Caco-2 (cell line): ENCODE measurements at regions not wholly inside any gene's neighbourhood (a gene's known extent, or its start where the extent isn't known, plus 50 kb on each side); places are given as distances from the start of the nearest gene placed in this dataset.

Source experiments
- BruUV-seq: library from RNA; stranded (reverse); fragments of 400-500 nt; replicated peaks from 2 replicates; lab custom pipeline; 2021; lab: Mats Ljungman, UMichigan
- CTCF ChIA-PET: fragments of 300-600 bp; sonication (Branson Sonifier 250); formaldehyde crosslinking; loops from one replicate; lab custom pipeline; 2022; ENCODE audit warnings: antibody characterized with exemption; lab: Charles Lee
- POLR2A ChIA-PET: fragments of 300-600 bp; sonication (Branson Sonifier 250); formaldehyde crosslinking; loops from one replicate; lab custom pipeline; 2022; ENCODE audit warnings: antibody characterized with exemption; lab: Charles Lee
- DNase-seq, 2 experiments: peaks; one replicate each; pipeline versions ENCODE4 v3.0.0 to v3.0.0-alpha.2; 2020 to 2022
- H3K27me3 ChIP-seq: replicated peaks from 2 replicates; pipeline ENCODE4 v1.6.0; 2011; ENCODE audit warnings: low read length; ENCODE audit not compliant: control insufficient read depth, insufficient read depth
- H3K36me3 ChIP-seq: 2 replicates; pipeline ENCODE4 v1.5.1; 2011; ENCODE audit warnings: low read length; ENCODE audit not compliant: control insufficient read depth, insufficient read depth
- H3K4me1 ChIP-seq: fragments of 250-450 bp; sonication (Bioruptor Pico); 2 replicates; pipeline ENCODE4 v1.5.1; 2020; ENCODE audit warnings: mild to moderate bottlenecking
- H3K4me3 ChIP-seq: 2 replicates; pipeline ENCODE4 v1.5.1; 2011; ENCODE audit warnings: low read depth, mild to moderate bottlenecking, control low read depth, low read length
- H3K9me3 ChIP-seq: fragments of 250-450 bp; sonication (Bioruptor Pico); 2 replicates; pipeline ENCODE4 v1.5.1; 2020; ENCODE audit warnings: mild to moderate bottlenecking, moderate library complexity
- H3K27ac Mint-ChIP-seq: one replicate; pipeline ENCODE4 v1.8.0; 2022; ENCODE audit warnings: mixed read lengths; ENCODE audit not compliant: unreplicated experiment
- H3K27me3 Mint-ChIP-seq: one replicate; pipeline ENCODE4 v1.8.0; 2022; ENCODE audit warnings: mixed read lengths; ENCODE audit not compliant: insufficient read depth, unreplicated experiment
- H3K36me3 Mint-ChIP-seq: one replicate; pipeline ENCODE4 v1.8.0; 2022; ENCODE audit warnings: mild to moderate bottlenecking, mixed read lengths; ENCODE audit not compliant: insufficient read depth, unreplicated experiment
- H3K4me1 Mint-ChIP-seq: one replicate; pipeline ENCODE4 v1.8.0; 2022; ENCODE audit warnings: low read depth, mixed read lengths; ENCODE audit not compliant: unreplicated experiment
- H3K4me3 Mint-ChIP-seq: one replicate; pipeline ENCODE4 v1.8.0; 2022; ENCODE audit warnings: mild to moderate bottlenecking, moderate library complexity, mixed read lengths; ENCODE audit not compliant: unreplicated experiment
- H3K9me3 Mint-ChIP-seq: one replicate; pipeline ENCODE4 v1.8.0; 2022; ENCODE audit warnings: mixed read lengths; ENCODE audit not compliant: unreplicated experiment
- CTCF ChIP-seq, 2 experiments: fragments of 200-600 bp in 1 of 2; IDR thresholded peaks; 1 replicate in 1 of 2; 2 replicates in 1 of 2; pipeline versions ENCODE4 v1.5.1 to v1.8.0; 2011 to 2022; ENCODE audit warnings: antibody characterized with exemption in 1 of 2, control low read depth in 1 of 2, inconsistent platforms in 1 of 2, low read depth in 1 of 2, low read length in 1 of 2, mild to moderate bottlenecking in 1 of 2, moderate library complexity in 1 of 2; ENCODE audit not compliant: insufficient read depth in 1 of 2, severe bottlenecking in 1 of 2, unreplicated experiment in 1 of 2
- intact Hi-C: fragments of 100-400 bp; cut with micrococcal nuclease; formaldehyde crosslinking; loops from one replicate; pipeline ENCODE4 v1.10.0; 2022; ENCODE audit not compliant: unreplicated experiment

GRCh38 chr7:12855036-12855435, 167.6 kb downstream of the ARL4A start:
- POLR2A ChIA-PET, result no interaction called here
- Mint-ChIP-seq H3K4me1 (no peaks in the 10 kb centered on the region), H3K27ac (no peak overlapping the region), H3K4me3 (no peak overlapping the region), H3K9me3 (peaks cover 3% of the 10 kb centered on the region), H3K36me3 (no peaks in the 10 kb centered on the region), H3K27me3 (no peaks in the 10 kb centered on the region)
- H3K4me1 ChIP-seq, result no peaks in the 10 kb centered on the region
- no peak for DNase-seq
- TF ChIP-seq CTCF (IDR thresholded peaks at IDR 0.05; ENCODE audit: insufficient read depth in 1 of 2, low read depth in 1 of 2, low read length in 1 of 2, severe bottlenecking in 1 of 2, unreplicated experiment in 1 of 2), result no peak
- no peaks in the 10 kb centered on the region for H3K9me3 ChIP-seq
- H3K27me3 ChIP-seq, result no peaks in the 10 kb centered on the region
- no peaks in the 10 kb centered on the region for H3K36me3 ChIP-seq
- H3K4me3 ChIP-seq, result no peak overlapping the region
- CTCF ChIA-PET, result no interaction called here
- no TSS peak for BruUV-seq
- intact Hi-C loops, result no loop called here

GRCh38 chr7:12859761-12860160, 172.3 kb downstream of the ARL4A start:
- ChIA-PET CTCF (no interaction called here), POLR2A (no interaction called here)
- no peaks in the 10 kb centered on the region for H3K27me3 Mint-ChIP-seq
- H3K4me1 Mint-ChIP-seq, result no peaks in the 10 kb centered on the region
- no peak for DNase-seq
- Histone ChIP-seq H3K27me3 (no peaks in the 10 kb centered on the region), H3K4me1 (no peaks in the 10 kb centered on the region), H3K4me3 (no peak overlapping the region), H3K9me3 (no peaks in the 10 kb centered on the region), H3K36me3 (no peaks in the 10 kb centered on the region)
- H3K36me3 Mint-ChIP-seq, result no peaks in the 10 kb centered on the region
- no TSS peak for BruUV-seq
- intact Hi-C loops, result no loop called here
- no peak overlapping the region for H3K4me3 Mint-ChIP-seq
- no peak for TF ChIP-seq CTCF (IDR thresholded peaks at IDR 0.05; ENCODE audit: insufficient read depth in 1 of 2, low read depth in 1 of 2, low read length in 1 of 2, severe bottlenecking in 1 of 2, unreplicated experiment in 1 of 2)
- H3K27ac Mint-ChIP-seq, result no peak overlapping the region
- no peaks in the 10 kb centered on the region for H3K9me3 Mint-ChIP-seq

GRCh38 chr7:12861070-12861469, 173.6 kb downstream of the ARL4A start:
- CTCF ChIA-PET, result no interaction called here
- no peaks in the 10 kb centered on the region for H3K9me3 Mint-ChIP-seq
- H3K36me3 Mint-ChIP-seq, result no peaks in the 10 kb centered on the region
- BruUV-seq, result no TSS peak
- H3K4me1 ChIP-seq, result no peaks in the 10 kb centered on the region
- POLR2A ChIA-PET, result no interaction called here
- H3K27me3 ChIP-seq, result no peaks in the 10 kb centered on the region
- DNase-seq, result no peak
- no peak for TF ChIP-seq CTCF (IDR thresholded peaks at IDR 0.05; ENCODE audit: insufficient read depth in 1 of 2, low read depth in 1 of 2, low read length in 1 of 2, severe bottlenecking in 1 of 2, unreplicated experiment in 1 of 2)
- H3K27me3 Mint-ChIP-seq, result no peaks in the 10 kb centered on the region
- H3K27ac Mint-ChIP-seq, result no peak overlapping the region
- no peaks in the 10 kb centered on the region for H3K9me3 ChIP-seq
- no peak overlapping the region for H3K4me3 Mint-ChIP-seq
- intact Hi-C loops, result no loop called here
- no peaks in the 10 kb centered on the region for H3K4me1 Mint-ChIP-seq
- H3K4me3 ChIP-seq, result no peak overlapping the region
- no peaks in the 10 kb centered on the region for H3K36me3 ChIP-seq
